Central memory CD8-positive, alpha-beta T cell (primary cell): ENCODE measurements at regions not wholly inside any gene's neighbourhood (a gene's known extent, or its start where the extent isn't known, plus 50 kb on each side); places are given as distances from the start of the nearest gene placed in this dataset.
"Not testable (repeated sequence)": the region's sequence is repeated elsewhere in the genome, so short reads cannot be mapped to it uniquely, and the experiment has no call there.

Experiments
- ATAC-seq: fragments of 150-1000 bp; cut with Tn5 transposase; replicated peaks from 2 replicates; pipeline ENCODE4 v1.10.0; 2022; ENCODE audit warnings: mild to moderate bottlenecking, moderate FRiP score, moderate number of reproducible peaks; ENCODE audit not compliant: poor library complexity, severe bottlenecking; ENCODE audit errors: extremely low read depth
- DNase-seq, 2 donors: peaks; one replicate each; pipeline ENCODE4 v3.0.0; 2021; ENCODE audit warnings: low spot score in 2 of 2
- H3K27ac Mint-ChIP-seq: one replicate; pipeline ENCODE4 v1.8.0; 2022; ENCODE audit warnings: low read depth, mild to moderate bottlenecking, moderate library complexity, mixed read lengths
- H3K27me3 Mint-ChIP-seq: one replicate; pipeline ENCODE4 v1.8.0; 2022; ENCODE audit warnings: mixed read lengths
- H3K36me3 Mint-ChIP-seq: one replicate; pipeline ENCODE4 v1.8.0; 2022; ENCODE audit warnings: mild to moderate bottlenecking, moderate library complexity, mixed read lengths; ENCODE audit not compliant: insufficient read depth
- H3K4me1 Mint-ChIP-seq: one replicate; pipeline ENCODE4 v1.8.0; 2022; ENCODE audit warnings: mixed read lengths
- H3K4me3 Mint-ChIP-seq: one replicate; pipeline ENCODE4 v1.8.0; 2022; ENCODE audit warnings: mild to moderate bottlenecking, moderate library complexity, mixed read lengths
- H3K9me3 Mint-ChIP-seq: one replicate; pipeline ENCODE4 v1.8.0; 2022; ENCODE audit warnings: mixed read lengths

- H3K27ac Mint-ChIP-seq, result no peak overlapping the region
- H3K36me3 Mint-ChIP-seq, result no peaks in the 10 kb centered on the region
- H3K4me1 Mint-ChIP-seq, result no peaks in the 10 kb centered on the region
- ATAC-seq (no peak), DNase-seq (no peak)
- H3K4me3 Mint-ChIP-seq, result no peak overlapping the region
- no peaks in the 10 kb centered on the region for H3K27me3 Mint-ChIP-seq
- peaks cover 6% of the 10 kb centered on the region for H3K9me3 Mint-ChIP-seq
Observed at GRCh38 chr11:90700789-90701439, 478.1 kb upstream of the CHORDC1 start.

GRCh38 chr11:90699791-90700400, 477.0 kb upstream of the CHORDC1 start:
- Mint-ChIP-seq H3K4me1 (no peaks in the 10 kb centered on the region), H3K27me3 (no peaks in the 10 kb centered on the region), H3K9me3 (peaks cover 8% of the 10 kb centered on the region), H3K4me3 (no peak overlapping the region), H3K27ac (no peak overlapping the region), H3K36me3 (no peaks in the 10 kb centered on the region)
- DNase-seq (no peak), ATAC-seq (no peak)

- ATAC-seq (no peak), DNase-seq (no peak)
- peaks cover 13% of the 10 kb centered on the region for H3K9me3 Mint-ChIP-seq
- no peaks in the 10 kb centered on the region for H3K27me3 Mint-ChIP-seq
- H3K4me3 Mint-ChIP-seq, result no peak overlapping the region
- no peaks in the 10 kb centered on the region for H3K4me1 Mint-ChIP-seq
- no peaks in the 10 kb centered on the region for H3K36me3 Mint-ChIP-seq
- no peak overlapping the region for H3K27ac Mint-ChIP-seq
Observed at GRCh38 chr11:90698238-90698637, 475.4 kb upstream of the CHORDC1 start.

GRCh38 chr11:90675496-90675895, 452.6 kb upstream of the CHORDC1 start:
- not testable (repeated sequence) for H3K4me1 Mint-ChIP-seq, ATAC-seq, H3K27ac Mint-ChIP-seq, H3K9me3 Mint-ChIP-seq, H3K27me3 Mint-ChIP-seq, H3K4me3 Mint-ChIP-seq, H3K36me3 Mint-ChIP-seq, DNase-seq

DNA sequence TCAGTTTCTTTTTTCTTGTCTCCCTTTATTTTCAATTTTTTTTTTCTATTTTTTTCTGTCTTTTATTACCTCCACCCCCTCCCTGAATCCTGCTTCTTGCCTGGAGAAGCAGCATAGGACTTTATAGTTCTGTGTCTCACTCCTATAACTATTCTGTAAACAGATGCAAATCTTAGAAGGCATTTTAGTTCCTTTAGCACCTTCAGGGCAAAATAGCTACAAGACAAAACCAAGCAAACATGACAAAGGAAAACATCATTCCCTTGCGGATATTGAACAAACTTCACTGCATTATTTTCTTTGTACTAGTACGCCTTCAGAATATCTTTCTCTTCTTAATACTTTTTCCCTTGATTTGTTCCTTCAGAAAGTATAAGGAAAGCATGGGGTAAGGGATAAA, 446.2 kb upstream of the CHORDC1 start:
- no peaks in the 10 kb centered on the region for H3K36me3 Mint-ChIP-seq
- no peak for ATAC-seq
- no peaks in the 10 kb centered on the region for H3K4me1 Mint-ChIP-seq
- no peak overlapping the region for H3K27ac Mint-ChIP-seq
- DNase-seq, result no peak
- H3K4me3 Mint-ChIP-seq, result no peak overlapping the region
- peaks cover 15% of the 10 kb centered on the region for H3K9me3 Mint-ChIP-seq
- H3K27me3 Mint-ChIP-seq, result no peaks in the 10 kb centered on the region

- no peak overlapping the region for H3K4me3 Mint-ChIP-seq
- peaks cover 15% of the 10 kb centered on the region for H3K9me3 Mint-ChIP-seq
- H3K4me1 Mint-ChIP-seq, result no peaks in the 10 kb centered on the region
- H3K36me3 Mint-ChIP-seq, result no peaks in the 10 kb centered on the region
- DNase-seq, result no peak
- no peak for ATAC-seq
- H3K27me3 Mint-ChIP-seq, result no peaks in the 10 kb centered on the region
- no peak overlapping the region for H3K27ac Mint-ChIP-seq
Observed at GRCh38 chr11:90668502-90668901, 445.7 kb upstream of the CHORDC1 start.

DNA sequence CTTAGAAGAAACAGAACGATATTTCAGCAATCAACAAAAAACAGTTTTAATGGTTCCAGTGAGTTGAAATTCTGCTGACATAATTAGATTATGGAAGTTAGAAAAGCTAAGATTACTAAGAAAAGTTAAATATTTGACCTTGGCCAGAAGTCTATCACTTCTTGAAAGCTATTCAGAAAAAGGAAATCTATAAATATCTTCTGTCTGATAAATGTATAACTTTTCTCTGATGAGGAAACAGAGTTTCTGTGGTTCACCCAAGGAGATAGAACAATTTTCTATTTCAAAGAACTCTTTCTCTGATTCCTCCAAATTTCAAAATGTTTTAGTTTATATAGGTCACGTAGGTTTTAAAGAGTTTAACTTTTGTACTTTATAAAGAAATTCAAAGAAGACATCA, 438.4 kb upstream of the CHORDC1 start:
- no peak overlapping the region for H3K27ac Mint-ChIP-seq
- no peaks in the 10 kb centered on the region for H3K4me1 Mint-ChIP-seq
- no peaks in the 10 kb centered on the region for H3K27me3 Mint-ChIP-seq
- no peak overlapping the region for H3K4me3 Mint-ChIP-seq
- no peaks in the 10 kb centered on the region for H3K36me3 Mint-ChIP-seq
- ATAC-seq (no peak), DNase-seq (no peak)
- peaks cover 9% of the 10 kb centered on the region for H3K9me3 Mint-ChIP-seq

DNA sequence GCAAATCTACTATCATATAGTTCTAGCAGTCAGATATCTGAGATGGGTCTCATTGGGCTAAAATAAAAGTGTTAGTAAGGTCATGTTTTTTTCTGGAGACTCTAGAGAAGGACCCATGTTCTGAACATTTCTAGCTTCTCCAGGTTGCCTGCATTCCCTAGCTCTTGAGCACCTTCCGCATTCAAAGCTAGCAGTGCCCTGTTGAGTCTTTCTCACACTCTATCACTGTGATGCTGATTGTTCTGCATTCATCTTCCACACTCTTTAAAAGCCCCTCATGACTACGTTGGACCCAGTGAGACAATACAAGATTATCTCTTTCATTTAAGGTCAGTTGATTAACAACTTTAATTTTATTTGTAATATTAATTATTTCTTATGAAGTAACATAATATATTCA, 433.3 kb upstream of the CHORDC1 start:
- ATAC-seq, result no peak
- Mint-ChIP-seq H3K4me1 (no peaks in the 10 kb centered on the region), H3K4me3 (no peak overlapping the region)

DNA sequence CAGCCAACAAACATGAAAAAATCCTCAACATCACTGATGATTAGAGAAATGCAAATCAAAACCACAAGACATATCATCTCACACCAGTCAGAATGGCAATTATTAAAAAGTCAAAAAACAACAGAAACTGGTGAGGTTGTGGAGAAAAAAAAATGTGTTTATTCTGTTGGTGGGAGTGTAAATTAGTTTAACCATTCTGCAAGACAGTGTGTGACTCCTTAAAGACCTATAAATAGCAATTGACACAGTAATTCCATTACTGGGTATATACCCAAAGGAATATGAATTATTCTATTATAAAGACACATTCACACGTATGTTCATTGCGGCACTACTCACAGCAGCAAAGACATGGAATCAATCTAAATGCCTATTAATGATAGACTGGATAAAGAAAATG, 427.3 kb upstream of the CHORDC1 start:
- H3K27me3 Mint-ChIP-seq, result no peaks in the 10 kb centered on the region
- DNase-seq (no peak), ATAC-seq (no peak)
- no peak overlapping the region for H3K27ac Mint-ChIP-seq
- no peak overlapping the region for H3K4me3 Mint-ChIP-seq
- peaks cover 6% of the 10 kb centered on the region for H3K9me3 Mint-ChIP-seq
- no peaks in the 10 kb centered on the region for H3K36me3 Mint-ChIP-seq
- H3K4me1 Mint-ChIP-seq, result no peaks in the 10 kb centered on the region

More for the DNA sequence above, 433.3 kb upstream of the CHORDC1 start:
- H3K27me3 Mint-ChIP-seq, result no peaks in the 10 kb centered on the region
- H3K9me3 Mint-ChIP-seq, result peaks cover 14% of the 10 kb centered on the region
- H3K36me3 Mint-ChIP-seq, result no peaks in the 10 kb centered on the region
- H3K27ac Mint-ChIP-seq, result no peak overlapping the region
- no peak for DNase-seq

DNA sequence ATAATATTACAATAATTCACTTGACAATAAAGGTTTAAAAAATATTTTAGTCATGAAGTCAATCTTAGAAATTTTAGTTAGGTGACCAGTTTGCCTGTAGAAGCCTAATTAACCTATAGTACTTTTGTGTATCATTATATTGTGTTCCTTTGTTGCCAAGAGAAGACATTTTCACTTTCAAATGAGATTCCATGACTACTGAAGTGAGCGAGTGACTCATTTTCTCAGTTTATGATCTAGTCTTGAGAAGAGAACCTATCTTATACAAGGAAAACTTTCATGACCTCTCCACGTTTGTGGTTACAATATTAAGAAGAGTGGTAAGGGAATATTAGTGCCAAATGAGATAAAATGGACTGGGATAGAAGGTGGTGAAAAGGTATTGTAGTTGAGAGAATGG, 423.9 kb upstream of the CHORDC1 start:
- no peak overlapping the region for H3K4me3 Mint-ChIP-seq
- H3K36me3 Mint-ChIP-seq, result no peaks in the 10 kb centered on the region
- ATAC-seq (no peak), DNase-seq (no peak)
- H3K27me3 Mint-ChIP-seq, result no peaks in the 10 kb centered on the region
- no peaks in the 10 kb centered on the region for H3K4me1 Mint-ChIP-seq
- H3K9me3 Mint-ChIP-seq, result peaks cover 19% of the 10 kb centered on the region
- H3K27ac Mint-ChIP-seq, result no peak overlapping the region

DNA sequence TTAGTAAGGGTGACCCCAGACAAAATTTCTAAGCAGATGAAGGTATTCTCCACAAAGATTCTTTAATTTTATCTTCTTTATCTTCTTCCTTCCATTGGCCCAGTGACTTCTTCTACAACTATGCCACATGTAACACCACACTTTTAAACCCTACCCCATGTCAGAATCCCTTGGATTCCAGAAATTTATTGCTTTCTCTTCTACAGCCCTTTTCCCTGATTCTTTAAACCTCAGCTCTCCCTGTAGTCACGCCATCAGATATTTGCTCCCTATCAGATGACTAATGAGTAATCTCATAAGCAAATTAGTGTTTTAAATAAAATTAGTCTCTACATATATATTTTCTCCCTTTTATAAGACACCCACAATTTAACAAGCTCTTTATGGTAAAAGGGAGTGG, 423.4 kb upstream of the CHORDC1 start:
- Mint-ChIP-seq H3K4me1 (no peaks in the 10 kb centered on the region), H3K4me3 (no peak overlapping the region), H3K27me3 (no peaks in the 10 kb centered on the region), H3K9me3 (peaks cover 19% of the 10 kb centered on the region), H3K27ac (no peak overlapping the region), H3K36me3 (no peaks in the 10 kb centered on the region)
- DNase-seq (no peak), ATAC-seq (no peak)

DNA sequence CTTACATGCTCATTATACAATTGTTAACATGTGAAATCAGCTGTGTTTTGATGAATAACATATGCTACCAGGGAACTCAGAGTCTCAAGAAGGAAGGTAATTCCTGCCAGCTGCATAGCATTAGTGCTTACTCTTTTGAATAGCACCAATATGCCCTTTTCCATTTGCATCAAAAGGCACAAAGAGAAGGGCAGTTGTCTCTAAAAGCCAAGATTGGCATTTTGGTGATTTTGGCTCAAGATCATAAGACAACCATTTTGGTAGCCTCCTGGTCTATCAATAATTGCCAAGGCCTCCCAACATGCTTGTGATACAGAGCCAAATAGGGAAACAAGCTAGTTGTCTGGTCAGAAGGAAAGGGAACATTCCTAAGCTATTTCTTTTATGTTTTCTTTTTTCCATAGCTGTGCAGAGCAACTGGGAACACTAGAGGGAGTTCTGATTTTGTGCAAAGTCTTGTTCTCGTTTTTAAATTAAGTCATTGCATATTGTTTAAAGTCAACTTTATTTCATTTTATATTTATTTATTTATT, 416.7 kb upstream of the CHORDC1 start:
- H3K27ac Mint-ChIP-seq, result no peak overlapping the region
- H3K36me3 Mint-ChIP-seq, result no peaks in the 10 kb centered on the region

DNA sequence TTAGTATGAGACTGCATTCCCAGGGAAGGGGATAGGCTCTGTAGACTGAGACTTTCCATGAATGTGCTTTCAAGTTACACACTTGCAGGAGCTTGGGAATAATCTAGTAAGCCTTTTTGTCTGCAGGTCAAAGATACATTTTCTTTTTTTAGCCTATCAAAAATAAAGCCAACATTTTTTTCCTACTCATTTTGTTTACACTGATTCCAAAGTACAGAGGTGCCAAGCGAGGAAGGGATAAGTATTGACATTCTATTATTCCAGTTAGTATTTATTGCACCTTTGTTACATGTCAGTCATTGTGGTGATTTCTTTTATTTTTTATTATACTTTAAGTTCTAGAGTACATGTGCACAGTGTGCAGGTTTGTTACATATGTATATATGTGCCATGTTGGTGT, 413.0 kb upstream of the CHORDC1 start:
- no peak for ATAC-seq
- no peak for DNase-seq
- Mint-ChIP-seq H3K4me1 (no peaks in the 10 kb centered on the region), H3K36me3 (no peaks in the 10 kb centered on the region), H3K27ac (no peak overlapping the region), H3K4me3 (no peak overlapping the region), H3K9me3 (no peaks in the 10 kb centered on the region), H3K27me3 (no peaks in the 10 kb centered on the region)

More for the DNA sequence above, 416.7 kb upstream of the CHORDC1 start:
- no peak overlapping the region for H3K4me3 Mint-ChIP-seq
- DNase-seq (no peak), ATAC-seq (no peak)
- H3K4me1 Mint-ChIP-seq, result no peaks in the 10 kb centered on the region
- H3K27me3 Mint-ChIP-seq, result no peaks in the 10 kb centered on the region
- H3K9me3 Mint-ChIP-seq, result peaks cover 10% of the 10 kb centered on the region
